Skeletal muscle tissue (tissue), 3 donors: ENCODE measurements at regions not wholly inside any gene's neighbourhood (a gene's known extent, or its start where the extent isn't known, plus 50 kb on each side); places are given as distances from the start of the nearest gene placed in this dataset.

Experiments
- H3K27ac ChIP-seq: one replicate; pipeline ENCODE4 v1.7.0; 2013; ENCODE audit warnings: mild to moderate bottlenecking, low read depth, low read length, inconsistent platforms
- H3K27me3 ChIP-seq, 3 donors: one replicate each; pipeline ENCODE4 v1.7.0; 2013; ENCODE audit warnings: low read length in 3 of 3; ENCODE audit not compliant: control insufficient read depth in 3 of 3, insufficient read depth in 3 of 3
- H3K36me3 ChIP-seq, 3 donors: one replicate each; pipeline ENCODE4 v1.7.0; 2013; ENCODE audit warnings: low read length in 3 of 3; ENCODE audit not compliant: control insufficient read depth in 3 of 3, insufficient read depth in 3 of 3
- H3K4me1 ChIP-seq, 3 donors: one replicate each; pipeline ENCODE4 v1.7.0; 2013; ENCODE audit warnings: low read length in 3 of 3, mild to moderate bottlenecking in 3 of 3; ENCODE audit not compliant: control insufficient read depth in 3 of 3, insufficient read depth in 3 of 3
- H3K4me3 ChIP-seq, 3 donors: one replicate each; pipeline ENCODE4 v1.7.0; 2013; ENCODE audit warnings: low read length in 3 of 3
- H3K9ac ChIP-seq, 3 donors: one replicate each; pipeline ENCODE4 v1.7.0; 2013; ENCODE audit warnings: low read length in 3 of 3, mild to moderate bottlenecking in 3 of 3, moderate library complexity in 2 of 3, low read depth in 1 of 3
- H3K9me3 ChIP-seq, 3 donors: one replicate each; pipeline ENCODE4 v1.7.0; 2013; ENCODE audit warnings: low read length in 3 of 3; ENCODE audit not compliant: control insufficient read depth in 3 of 3
- donor health status: Osteomylitis.

GRCh38 chr15:99474909-99475753, 90.7 kb upstream of the MEF2A start:
- Histone ChIP-seq H3K4me3 (peak overlapping the region in 2 of 3 donors; percentile 17 to 73), H3K36me3 (no peaks in the 10 kb centered on the region), H3K9ac (peak overlapping the region in 2 of 3 donors; percentile 80 to 91)

GRCh38 chr15:99475754-99476412, 89.9 kb upstream of the MEF2A start:
- H3K4me3 ChIP-seq = no peak overlapping the region
- no peaks in the 10 kb centered on the region for H3K27me3 ChIP-seq
- H3K9ac ChIP-seq = peak overlapping the region in 1 of 3 donors; percentile 91
- peaks cover 30 to 42% (median 42%) of the 10 kb centered on the region in 3 donors for H3K4me1 ChIP-seq
- H3K9me3 ChIP-seq = no peaks in the 10 kb centered on the region
- no peaks in the 10 kb centered on the region for H3K36me3 ChIP-seq
- H3K27ac ChIP-seq = no peak overlapping the region

More at GRCh38 chr15:99474909-99475753, 90.7 kb upstream of the MEF2A start:
- Histone ChIP-seq H3K9me3 (no peaks in the 10 kb centered on the region), H3K27ac (peak overlapping the region; percentile 89), H3K4me1 (peaks cover 30 to 42% (median 42%) of the 10 kb centered on the region in 3 donors), H3K27me3 (no peaks in the 10 kb centered on the region)

- no peaks in the 10 kb centered on the region for H3K9me3 ChIP-seq
- no peaks in the 10 kb centered on the region for H3K36me3 ChIP-seq
- peak overlapping the region in 1 of 3 donors; percentile 50 for H3K9ac ChIP-seq
- no peak overlapping the region for H3K4me3 ChIP-seq
- H3K27ac ChIP-seq = no peak overlapping the region
- no peaks in the 10 kb centered on the region for H3K27me3 ChIP-seq
- H3K4me1 ChIP-seq = peaks cover 30 to 42% (median 42%) of the 10 kb centered on the region in 3 donors
These were observed 89.2 kb upstream of the MEF2A start for GRCh38 chr15:99476413-99477222.

- no peaks in the 10 kb centered on the region for H3K27me3 ChIP-seq
- H3K9me3 ChIP-seq = no peaks in the 10 kb centered on the region
- no peaks in the 10 kb centered on the region for H3K36me3 ChIP-seq
- H3K4me3 ChIP-seq = no peak overlapping the region
- H3K4me1 ChIP-seq = peaks cover 30 to 40% (median 33%) of the 10 kb centered on the region in 3 donors
- H3K9ac ChIP-seq = no peak overlapping the region
- H3K27ac ChIP-seq = no peak overlapping the region
These were observed 87.9 kb upstream of the MEF2A start for GRCh38 chr15:99477791-99478471.

- Histone ChIP-seq H3K36me3 (no peaks in the 10 kb centered on the region), H3K4me1 (peaks cover 22 to 32% (median 25%) of the 10 kb centered on the region in 3 donors), H3K9me3 (no peaks in the 10 kb centered on the region), H3K27me3 (no peaks in the 10 kb centered on the region), H3K4me3 (no peak overlapping the region), H3K9ac (no peak overlapping the region), H3K27ac (no peak overlapping the region)
These were observed 86.8 kb upstream of the MEF2A start for GRCh38 chr15:99478977-99479376.

GRCh38 chr15:99480016-99480810, 85.6 kb upstream of the MEF2A start:
- Histone ChIP-seq H3K36me3 (no peaks in the 10 kb centered on the region), H3K27me3 (no peaks in the 10 kb centered on the region), H3K9me3 (no peaks in the 10 kb centered on the region), H3K9ac (no peak overlapping the region), H3K4me1 (peaks cover 11 to 23% (median 15%) of the 10 kb centered on the region in 3 donors), H3K4me3 (no peak overlapping the region), H3K27ac (no peak overlapping the region)

GRCh38 chr15:99481113-99481950, 84.5 kb upstream of the MEF2A start:
- H3K4me1 ChIP-seq = peaks cover 9 to 23% (median 21%) of the 10 kb centered on the region in 3 donors
- H3K27ac ChIP-seq = no peak overlapping the region
- no peak overlapping the region for H3K4me3 ChIP-seq
- H3K27me3 ChIP-seq = no peaks in the 10 kb centered on the region
- no peaks in the 10 kb centered on the region for H3K9me3 ChIP-seq
- H3K36me3 ChIP-seq = no peaks in the 10 kb centered on the region
- no peak overlapping the region for H3K9ac ChIP-seq

- Histone ChIP-seq H3K4me1 (peaks cover 10 to 22% (median 16%) of the 10 kb centered on the region in 3 donors), H3K27me3 (no peaks in the 10 kb centered on the region), H3K9ac (no peak overlapping the region), H3K36me3 (no peaks in the 10 kb centered on the region), H3K9me3 (no peaks in the 10 kb centered on the region), H3K27ac (no peak overlapping the region), H3K4me3 (no peak overlapping the region)
These were observed 83.9 kb upstream of the MEF2A start for GRCh38 chr15:99481951-99482230.
